ENCODE measurements at regions not wholly inside any gene's neighbourhood (a gene's known extent, or its start where the extent isn't known, plus 50 kb on each side); places are given as distances from the start of the nearest gene placed in this dataset.
"Not testable (repeated sequence)": the region's sequence is repeated elsewhere in the genome, so short reads cannot be mapped to it uniquely, and the experiment has no call there.

- no peak for TF ChIP-seq MAX (IDR thresholded peaks at IDR 0.05; ENCODE audit: low read depth, low read length)
- no peak for DNase-seq (ENCODE audit: low read depth)
Observed at GRCh38 chr6:140504776-140505175, 1130.3 kb upstream of the CITED2 start.

GRCh38 chr6:140500849-140501248 lies 1126.4 kb upstream of the CITED2 start:
- no peak for DNase-seq (ENCODE audit: low read depth)
- TF ChIP-seq CTCF (IDR thresholded peaks at IDR 0.05; ENCODE audit: low read depth, low read length) (no peak), MYC (IDR thresholded peaks at IDR 0.05; ENCODE audit: low read depth, low read length) (no peak), MAX (IDR thresholded peaks at IDR 0.05; ENCODE audit: low read depth, low read length) (no peak), POLR2A (IDR thresholded peaks at IDR 0.05; ENCODE audit: extremely low read depth, insufficient read length) (no peak)
- H3K4me3 ChIP-seq (ENCODE audit: low read depth, low read length) = no peak overlapping the region

More at GRCh38 chr6:140504776-140505175, 1130.3 kb upstream of the CITED2 start:
- no peak overlapping the region for H3K4me3 ChIP-seq (ENCODE audit: low read depth, low read length)

- no peak overlapping the region for H3K4me3 ChIP-seq (ENCODE audit: low read depth, low read length)
Observed at GRCh38 chr6:140499607-140500006, 1125.2 kb upstream of the CITED2 start.

GRCh38 chr6:140494321-140495108 lies 1120.1 kb upstream of the CITED2 start:
- TF ChIP-seq MYC (IDR thresholded peaks at IDR 0.05; ENCODE audit: low read depth, low read length) = no peak
- no peak for TF ChIP-seq MAX (IDR thresholded peaks at IDR 0.05; ENCODE audit: low read depth, low read length)
- TF ChIP-seq CTCF (IDR thresholded peaks at IDR 0.05; ENCODE audit: low read depth, low read length) = no peak
- TF ChIP-seq POLR2A (IDR thresholded peaks at IDR 0.05; ENCODE audit: extremely low read depth, insufficient read length) = no peak
- no peak for DNase-seq (ENCODE audit: low read depth)
- H3K4me3 ChIP-seq (ENCODE audit: low read depth, low read length) = no peak overlapping the region

More at GRCh38 chr6:140499607-140500006, 1125.2 kb upstream of the CITED2 start:
- DNase-seq (ENCODE audit: low read depth) = no peak
- TF ChIP-seq MAX (IDR thresholded peaks at IDR 0.05; ENCODE audit: low read depth, low read length) = no peak
- TF ChIP-seq POLR2A (IDR thresholded peaks at IDR 0.05; ENCODE audit: extremely low read depth, insufficient read length) = no peak
- TF ChIP-seq MYC (IDR thresholded peaks at IDR 0.05; ENCODE audit: low read depth, low read length) = no peak
- TF ChIP-seq CTCF (IDR thresholded peaks at IDR 0.05; ENCODE audit: low read depth, low read length) = no peak

GRCh38 chr6:140493470-140493869 lies 1119.0 kb upstream of the CITED2 start:
- H3K4me3 ChIP-seq (ENCODE audit: low read depth, low read length) = not testable (repeated sequence)

GRCh38 chr6:140490081-140490480 lies 1115.6 kb upstream of the CITED2 start:
- no peak for DNase-seq (ENCODE audit: low read depth)
- no peak overlapping the region for H3K4me3 ChIP-seq (ENCODE audit: low read depth, low read length)
- TF ChIP-seq MYC (IDR thresholded peaks at IDR 0.05; ENCODE audit: low read depth, low read length) (no peak), POLR2A (IDR thresholded peaks at IDR 0.05; ENCODE audit: extremely low read depth, insufficient read length) (no peak), MAX (IDR thresholded peaks at IDR 0.05; ENCODE audit: low read depth, low read length) (no peak), CTCF (IDR thresholded peaks at IDR 0.05; ENCODE audit: low read depth, low read length) (no peak)

More at GRCh38 chr6:140493470-140493869, 1119.0 kb upstream of the CITED2 start:
- DNase-seq (ENCODE audit: low read depth) = not testable (repeated sequence)
